Neural progenitor cell (in vitro differentiated cells): ENCODE measurements at regions not wholly inside any gene's neighbourhood (a gene's known extent, or its start where the extent isn't known, plus 50 kb on each side); places are given as distances from the start of the nearest gene placed in this dataset.

Experiments
- EZH2 ChIP-seq: fragments of 200-600 bp; sonication (generic); IDR thresholded peaks from 2 replicates; pipeline ENCODE4 v1.6.1; 2017; ENCODE audit warnings: antibody characterized with exemption, mild to moderate bottlenecking, moderate library complexity
- EZH2phosphoT487 ChIP-seq: fragments of 200-600 bp; sonication (generic); IDR thresholded peaks from 2 replicates; pipeline ENCODE4 v1.6.1; 2017; ENCODE audit warnings: antibody characterized with exemption
- TF ChIP-seq, protein P1 (sequence below): fragments of 200-600 bp; sonication (generic); IDR thresholded peaks from 2 replicates; pipeline ENCODE4 v1.5.1; 2017; ENCODE audit warnings: antibody characterized with exemption, mild to moderate bottlenecking

DNA sequence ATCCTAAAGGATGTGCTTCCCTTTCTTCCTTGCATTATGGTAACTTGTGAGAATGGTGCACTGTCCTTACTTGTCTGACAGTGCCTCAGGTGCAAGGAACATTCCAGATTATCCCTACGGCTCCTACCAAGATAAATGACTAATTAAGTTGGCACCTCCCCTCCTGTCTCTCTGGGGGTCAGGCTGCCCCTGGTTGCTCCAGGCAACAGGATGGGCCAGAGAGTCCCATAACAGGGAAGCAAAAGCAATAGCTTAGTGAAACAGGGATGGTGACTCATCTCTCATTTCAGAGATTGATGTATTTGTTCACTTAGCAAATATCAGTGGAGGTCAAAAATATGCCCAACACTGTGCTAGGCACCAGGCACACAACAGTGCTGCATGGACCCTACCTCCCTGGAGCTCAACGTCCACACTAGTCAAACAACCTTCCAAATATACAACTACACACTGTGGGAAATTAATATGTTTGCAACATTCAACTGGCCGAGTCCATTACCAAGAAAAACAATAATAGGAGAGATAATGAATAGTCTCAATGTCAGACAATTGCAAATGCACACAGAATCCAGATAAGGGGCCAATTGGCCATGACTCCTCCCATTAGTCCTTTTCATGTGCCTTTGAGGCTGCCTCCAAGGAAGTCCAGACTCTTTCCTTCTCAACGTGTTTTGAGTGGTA lies 249.0 kb downstream of the TLE3 start:
- TF ChIP-seq EZH2phosphoT487 (no peak), EZH2 (no peak)
- TF ChIP-seq, protein P1, sequence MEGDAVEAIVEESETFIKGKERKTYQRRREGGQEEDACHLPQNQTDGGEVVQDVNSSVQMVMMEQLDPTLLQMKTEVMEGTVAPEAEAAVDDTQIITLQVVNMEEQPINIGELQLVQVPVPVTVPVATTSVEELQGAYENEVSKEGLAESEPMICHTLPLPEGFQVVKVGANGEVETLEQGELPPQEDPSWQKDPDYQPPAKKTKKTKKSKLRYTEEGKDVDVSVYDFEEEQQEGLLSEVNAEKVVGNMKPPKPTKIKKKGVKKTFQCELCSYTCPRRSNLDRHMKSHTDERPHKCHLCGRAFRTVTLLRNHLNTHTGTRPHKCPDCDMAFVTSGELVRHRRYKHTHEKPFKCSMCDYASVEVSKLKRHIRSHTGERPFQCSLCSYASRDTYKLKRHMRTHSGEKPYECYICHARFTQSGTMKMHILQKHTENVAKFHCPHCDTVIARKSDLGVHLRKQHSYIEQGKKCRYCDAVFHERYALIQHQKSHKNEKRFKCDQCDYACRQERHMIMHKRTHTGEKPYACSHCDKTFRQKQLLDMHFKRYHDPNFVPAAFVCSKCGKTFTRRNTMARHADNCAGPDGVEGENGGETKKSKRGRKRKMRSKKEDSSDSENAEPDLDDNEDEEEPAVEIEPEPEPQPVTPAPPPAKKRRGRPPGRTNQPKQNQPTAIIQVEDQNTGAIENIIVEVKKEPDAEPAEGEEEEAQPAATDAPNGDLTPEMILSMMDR: no peak
